OCI-LY7 (cell line): ENCODE measurements at regions not wholly inside any gene's neighbourhood (a gene's known extent, or its start where the extent isn't known, plus 50 kb on each side); places are given as distances from the start of the nearest gene placed in this dataset.

Source experiments
- BruUV-seq: library from RNA; stranded (reverse); fragments of 400-500 nt; replicated peaks from 2 replicates; lab custom pipeline; 2021; lab: Mats Ljungman, UMichigan
- CTCF ChIA-PET: fragments of 300-600 bp; sonication (Branson Sonifier 250); formaldehyde crosslinking; loops from one replicate; lab custom pipeline; 2022; ENCODE audit warnings: antibody characterized with exemption; ENCODE audit not compliant: unreplicated experiment; lab: Charles Lee
- POLR2A ChIA-PET: fragments of 300-600 bp; sonication (Branson Sonifier 250); formaldehyde crosslinking; loops from one replicate; lab custom pipeline; 2022; ENCODE audit warnings: antibody characterized with exemption; lab: Charles Lee
- DNase-seq: peaks from one replicate; pipeline ENCODE4 v3.0.0-alpha.2; 2015; ENCODE audit warnings: low spot score
- H2AFZ ChIP-seq: fragments of 200-600 bp; sonication (generic), shearing (Covaris generic); 2 replicates; pipeline ENCODE4 v1.6.1; 2014; ENCODE audit warnings: mild to moderate bottlenecking, antibody characterized with exemption, low read length, moderate library complexity
- H3K27ac ChIP-seq: fragments of 200-600 bp; sonication (generic); 2 replicates; pipeline ENCODE4 v1.5.1; 2014; ENCODE audit warnings: mixed run types, low read depth, mild to moderate bottlenecking, moderate library complexity, low read length, inconsistent platforms; ENCODE audit not compliant: poor library complexity, severe bottlenecking
- H3K36me3 ChIP-seq: fragments of 200-600 bp; sonication (generic); 2 replicates; pipeline ENCODE4 v1.6.1; 2014; ENCODE audit warnings: mild to moderate bottlenecking, antibody characterized with exemption, low read length, moderate library complexity, mixed read lengths; ENCODE audit not compliant: insufficient read depth
- H3K4me1 ChIP-seq: fragments of 200-600 bp; sonication (generic); 2 replicates; pipeline ENCODE4 v1.5.1; 2014; ENCODE audit warnings: mild to moderate bottlenecking, low read length; ENCODE audit not compliant: insufficient read depth, poor library complexity, severe bottlenecking
- H3K4me2 ChIP-seq: fragments of 200-600 bp; sonication (generic); 2 replicates; pipeline ENCODE4 v1.6.1; 2014; ENCODE audit warnings: mild to moderate bottlenecking, low read length
- H3K4me3 ChIP-seq: fragments of 200-600 bp; sonication (generic); 2 replicates; pipeline ENCODE4 v1.5.1; 2014; ENCODE audit warnings: mild to moderate bottlenecking, low read depth, low read length; ENCODE audit not compliant: poor library complexity, severe bottlenecking
- H3K79me2 ChIP-seq: fragments of 200-600 bp; sonication (generic); 2 replicates; pipeline ENCODE4 v1.6.1; 2016; ENCODE audit warnings: low read depth, mild to moderate bottlenecking, low read length, moderate library complexity, mixed read lengths; ENCODE audit not compliant: insufficient read depth
- H3K9me2 ChIP-seq: fragments of 200-600 bp; sonication (generic); 2 replicates; pipeline ENCODE4 v1.6.1; 2016; ENCODE audit warnings: mild to moderate bottlenecking, low read length, mixed read lengths; ENCODE audit not compliant: insufficient read depth
- H3K9me3 ChIP-seq: fragments of 200-600 bp; sonication (generic); 2 replicates; pipeline ENCODE4 v1.6.1; 2014; ENCODE audit warnings: mild to moderate bottlenecking, mixed run types, low read length, mixed read lengths
- H4K20me1 ChIP-seq: fragments of 200-600 bp; sonication (generic); 2 replicates; pipeline ENCODE4 v1.6.1; 2014; ENCODE audit warnings: mild to moderate bottlenecking, antibody characterized with exemption, low read length, moderate library complexity, mixed read lengths; ENCODE audit not compliant: insufficient read depth
- CTCF ChIP-seq: fragments of 200-600 bp; sonication (generic); conservative IDR thresholded peaks from 2 replicates; pipeline ENCODE4 v1.5.1; 2014; ENCODE audit warnings: mild to moderate bottlenecking, antibody characterized with exemption, low read length, moderate library complexity, mixed read lengths
- EZH2phosphoT487 ChIP-seq: fragments of 200-600 bp; sonication (generic); IDR thresholded peaks from 2 replicates; pipeline ENCODE4 v1.6.1; 2018; ENCODE audit warnings: low read depth, borderline replicate concordance, mild to moderate bottlenecking, mixed run types, antibody characterized with exemption, low read length, moderate library complexity, mixed read lengths
- intact Hi-C: fragments of 100-400 bp; cut with micrococcal nuclease; formaldehyde crosslinking; loops from one replicate; pipeline ENCODE4 v1.10.0; 2022; ENCODE audit not compliant: unreplicated experiment

DNA sequence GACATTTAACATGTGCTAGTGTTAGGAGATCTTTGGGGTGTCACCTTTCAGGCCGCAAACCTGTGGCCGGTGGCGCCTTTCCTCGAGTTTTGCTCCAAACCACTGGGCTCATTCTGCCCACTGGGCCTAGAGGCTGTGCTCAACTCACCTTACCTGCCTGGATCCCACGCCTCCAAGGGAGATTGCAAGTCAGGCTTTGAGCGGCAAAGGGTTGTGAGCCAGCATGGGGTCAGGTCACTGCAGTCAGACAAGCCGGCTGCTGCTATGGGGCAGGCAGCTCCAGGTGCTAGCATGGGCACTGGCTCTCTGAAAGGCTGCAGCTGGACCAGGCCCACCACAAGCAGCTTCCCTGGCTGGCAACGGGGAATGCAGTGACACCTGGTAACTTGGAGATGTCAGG, 265.5 kb downstream of the ZBBX start:
- BruUV-seq, result no TSS peak
- H3K4me3 ChIP-seq, result no peak overlapping the region
- ChIA-PET POLR2A (no interaction called here), CTCF (no interaction called here)
- H3K4me1 ChIP-seq, result no peaks in the 10 kb centered on the region
- no peaks in the 10 kb centered on the region for H3K36me3 ChIP-seq
- H3K9me2 ChIP-seq, result no peaks in the 10 kb centered on the region
- no peaks in the 10 kb centered on the region for H4K20me1 ChIP-seq
- no peak overlapping the region for H2AFZ ChIP-seq
- H3K79me2 ChIP-seq, result no peaks in the 10 kb centered on the region
- intact Hi-C loops, result no loop called here
- H3K9me3 ChIP-seq, result no peaks in the 10 kb centered on the region
- H3K4me2 ChIP-seq, result no peak overlapping the region
- TF ChIP-seq CTCF, result no peak
- no peak for TF ChIP-seq EZH2phosphoT487
- DNase-seq, result no peak
- no peak overlapping the region for H3K27ac ChIP-seq

DNA sequence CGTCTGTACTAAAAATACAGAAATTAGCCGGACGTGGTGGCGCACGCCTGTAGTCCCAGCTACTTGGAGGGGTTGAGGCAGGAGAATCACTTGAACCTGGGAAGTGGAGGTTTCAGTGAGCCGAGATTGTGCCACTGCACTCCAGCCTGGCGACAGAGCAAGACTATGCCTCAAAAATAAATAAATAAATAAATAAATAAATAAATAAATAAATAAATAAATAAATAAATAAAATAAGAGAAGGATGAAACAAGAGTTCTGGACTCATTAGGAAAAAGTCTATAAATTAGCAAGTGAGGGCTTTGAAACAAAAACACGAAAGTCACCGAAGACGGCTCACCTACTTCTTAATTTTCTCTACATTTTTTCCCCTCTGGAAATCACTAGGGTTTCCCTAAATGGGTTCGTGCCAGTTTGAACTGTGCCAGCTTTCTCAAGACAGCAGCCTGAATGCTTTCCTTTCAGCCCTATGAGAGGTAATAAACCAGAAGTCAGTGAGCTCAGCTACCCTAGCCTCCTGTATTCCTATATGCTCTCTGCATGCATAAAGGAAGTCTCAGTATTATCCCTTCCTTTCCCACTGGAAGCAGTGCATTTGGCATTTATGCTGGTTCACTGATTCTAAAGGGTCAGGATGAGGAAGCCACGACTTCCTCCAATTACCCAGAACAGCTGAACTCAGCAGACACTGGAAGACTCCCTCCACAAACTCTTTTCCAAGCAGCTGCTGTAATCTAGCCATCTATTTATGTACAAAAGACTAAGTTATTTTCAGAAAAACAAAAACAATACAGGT, 266.9 kb downstream of the ZBBX start:
- Histone ChIP-seq H3K4me3 (no peak overlapping the region), H4K20me1 (no peaks in the 10 kb centered on the region), H3K36me3 (no peaks in the 10 kb centered on the region), H2AFZ (no peak overlapping the region), H3K9me2 (no peaks in the 10 kb centered on the region), H3K79me2 (no peaks in the 10 kb centered on the region), H3K4me2 (no peak overlapping the region), H3K9me3 (no peaks in the 10 kb centered on the region), H3K27ac (no peak overlapping the region), H3K4me1 (no peaks in the 10 kb centered on the region)
- DNase-seq, result no peak
- TF ChIP-seq EZH2phosphoT487 (no peak), CTCF (no peak)
- ChIA-PET POLR2A (no interaction called here), CTCF (no interaction called here)
- intact Hi-C loops, result no loop called here
- no TSS peak for BruUV-seq

DNA sequence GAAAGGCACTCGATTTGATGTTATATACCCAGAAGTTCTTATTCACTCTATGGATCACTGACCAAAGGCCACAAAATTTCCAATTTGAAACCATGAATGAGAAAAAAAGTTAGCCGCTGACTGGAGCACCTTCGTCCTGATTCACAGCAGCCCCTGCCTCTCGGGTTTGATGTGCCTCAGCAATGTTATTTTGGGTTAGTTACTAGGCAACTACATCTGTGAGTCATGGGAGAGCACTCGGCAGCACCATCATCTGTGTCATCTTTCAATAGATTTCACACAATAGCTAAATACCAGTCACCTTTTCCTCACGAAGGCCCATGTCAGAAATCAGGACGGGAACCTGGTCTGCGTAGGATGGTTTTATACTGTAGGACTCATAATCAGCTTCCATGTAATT, 269.2 kb downstream of the ZBBX start:
- no peak overlapping the region for H3K27ac ChIP-seq
- H4K20me1 ChIP-seq, result no peaks in the 10 kb centered on the region
- ChIA-PET POLR2A (no interaction called here), CTCF (no interaction called here)
- no peaks in the 10 kb centered on the region for H3K79me2 ChIP-seq
- H3K9me3 ChIP-seq, result no peaks in the 10 kb centered on the region
- TF ChIP-seq EZH2phosphoT487, result no peak
- TF ChIP-seq CTCF, result no peak
- H3K4me1 ChIP-seq, result no peaks in the 10 kb centered on the region
- DNase-seq, result no peak
- intact Hi-C loops, result no loop called here
- H3K9me2 ChIP-seq, result no peaks in the 10 kb centered on the region
- H3K4me3 ChIP-seq, result no peak overlapping the region
- BruUV-seq, result no TSS peak
- H2AFZ ChIP-seq, result no peak overlapping the region
- no peaks in the 10 kb centered on the region for H3K36me3 ChIP-seq
- no peak overlapping the region for H3K4me2 ChIP-seq
